Retinal pigment epithelial cell (primary cell): ENCODE measurements at regions not wholly inside any gene's neighbourhood (a gene's known extent, or its start where the extent isn't known, plus 50 kb on each side); places are given as distances from the start of the nearest gene placed in this dataset.

ENCODE experiments used
- DNase-seq: peaks from one replicate; pipeline ENCODE4 v3.0.0-alpha.2; 2010; ENCODE audit warnings: low read depth
- H3K4me3 ChIP-seq: 2 replicates; pipeline ENCODE4 v1.5.1; 2011; ENCODE audit warnings: mild to moderate bottlenecking, low read length, control low read depth, moderate library complexity
- CTCF ChIP-seq: conservative IDR thresholded peaks from 2 replicates; pipeline ENCODE4 v1.5.1; 2011; ENCODE audit warnings: low read depth, low read length, control low read depth, inconsistent platforms

GRCh38 chr1:238143038-238143437 is 252.3 kb upstream of the ZP4 start:
- no peak for TF ChIP-seq CTCF
- DNase-seq = no peak
- no peak overlapping the region for H3K4me3 ChIP-seq

GRCh38 chr1:238141353-238141752 is 250.6 kb upstream of the ZP4 start:
- no peak for TF ChIP-seq CTCF
- H3K4me3 ChIP-seq = no peak overlapping the region
- DNase-seq = no peak

GRCh38 chr1:238139713-238140112 is 249.0 kb upstream of the ZP4 start:
- peak; percentile 85 for DNase-seq
- TF ChIP-seq CTCF = no peak

GRCh38 chr1:238138059-238138626 is 247.4 kb upstream of the ZP4 start:
- H3K4me3 ChIP-seq = no peak overlapping the region
- DNase-seq = no peak
- TF ChIP-seq CTCF = no peak

More at GRCh38 chr1:238139713-238140112, 249.0 kb upstream of the ZP4 start:
- no peak overlapping the region for H3K4me3 ChIP-seq

GRCh38 chr1:238135708-238136664 is 245.3 kb upstream of the ZP4 start:
- H3K4me3 ChIP-seq = no peak overlapping the region
- no peak for TF ChIP-seq CTCF
- DNase-seq = no peak

- no peak for DNase-seq
- H3K4me3 ChIP-seq = no peak overlapping the region
Measured at GRCh38 chr1:238129677-238130076, 239.0 kb upstream of the ZP4 start.

More at GRCh38 chr1:238129677-238130076, 239.0 kb upstream of the ZP4 start:
- TF ChIP-seq CTCF = no peak
